NCI-H748 (cell line): ENCODE measurements at regions not wholly inside any gene's neighbourhood (a gene's known extent, or its start where the extent isn't known, plus 50 kb on each side); places are given as distances from the start of the nearest gene placed in this dataset.
"Not testable (repeated sequence)": the region's sequence is repeated elsewhere in the genome, so short reads cannot be mapped to it uniquely, and the experiment has no call there.

Source experiments
- DNase-seq: peaks from one replicate; lab custom pipeline; 2025; ENCODE audit not compliant: unreplicated experiment; lab: John Stamatoyannopoulos, UW

- not testable (repeated sequence) for DNase-seq
These were observed 511.0 kb downstream of the RPIA start for GRCh38 chr2:89202518-89202917.

- peak; percentile 1 for DNase-seq
These were observed 513.7 kb downstream of the RPIA start for GRCh38 chr2:89205153-89205552.

GRCh38 chr2:89208144-89208932, 516.9 kb downstream of the RPIA start:
- not testable (repeated sequence) for DNase-seq

GRCh38 chr2:89213151-89213550, 521.7 kb downstream of the RPIA start:
- not testable (repeated sequence) for DNase-seq

- not testable (repeated sequence) for DNase-seq
These were observed 522.3 kb downstream of the RPIA start for GRCh38 chr2:89213811-89214210.

GRCh38 chr2:89221474-89221873, 530.0 kb downstream of the RPIA start:
- not testable (repeated sequence) for DNase-seq

GRCh38 chr2:89222063-89222732, 530.7 kb downstream of the RPIA start:
- not testable (repeated sequence) for DNase-seq

GRCh38 chr2:89224803-89225202, 533.3 kb downstream of the RPIA start:
- not testable (repeated sequence) for DNase-seq

- DNase-seq = not testable (repeated sequence)
These were observed 538.5 kb downstream of the RPIA start for GRCh38 chr2:89229979-89230378.

- DNase-seq = not testable (repeated sequence)
These were observed 539.8 kb downstream of the RPIA start for GRCh38 chr2:89231241-89231640.

GRCh38 chr2:89233931-89234330, 542.5 kb downstream of the RPIA start:
- not testable (repeated sequence) for DNase-seq

GRCh38 chr2:89234818-89235466, 543.5 kb downstream of the RPIA start:
- not testable (repeated sequence) for DNase-seq

- not testable (repeated sequence) for DNase-seq
These were observed 545.5 kb downstream of the RPIA start for GRCh38 chr2:89236832-89237450.

- not testable (repeated sequence) for DNase-seq
These were observed 546.3 kb downstream of the RPIA start for GRCh38 chr2:89237783-89238182.

GRCh38 chr2:89243114-89243700, 551.7 kb downstream of the RPIA start:
- DNase-seq = not testable (repeated sequence)

GRCh38 chr2:89244407-89244806, 552.9 kb downstream of the RPIA start:
- not testable (repeated sequence) for DNase-seq

GRCh38 chr2:89245478-89245877, 554.0 kb downstream of the RPIA start:
- not testable (repeated sequence) for DNase-seq

GRCh38 chr2:89246027-89246426, 554.6 kb downstream of the RPIA start:
- DNase-seq = not testable (repeated sequence)

- not testable (repeated sequence) for DNase-seq
These were observed 555.1 kb downstream of the RPIA start for GRCh38 chr2:89246620-89247019.

GRCh38 chr2:89255013-89255412, 563.5 kb downstream of the RPIA start:
- DNase-seq = not testable (repeated sequence)

GRCh38 chr2:89273443-89273842, 582.0 kb downstream of the RPIA start:
- DNase-seq = not testable (repeated sequence)
